Gastroesophageal sphincter (tissue), 4 donors: ENCODE measurements at regions not wholly inside any gene's neighbourhood (a gene's known extent, or its start where the extent isn't known, plus 50 kb on each side); places are given as distances from the start of the nearest gene placed in this dataset.

ENCODE experiments used
- ATAC-seq: fragments of 150-250 bp; one replicate; pipeline ENCODE4 v1.9.1; 2016; ENCODE audit warnings: mild to moderate bottlenecking, moderate library complexity
- H3K27ac ChIP-seq, 4 donors: fragments of 200-600 bp; sonication (generic) in 3 of 4; 1 replicate in 3 of 4; 2 replicates in 1 of 4; pipeline ENCODE4 v1.5.1; 2016 to 2019
- H3K27me3 ChIP-seq: fragments of 200-600 bp; sonication (generic); one replicate; pipeline ENCODE4 v1.5.1; 2019
- H3K36me3 ChIP-seq, 2 donors: fragments of 200-600 bp; sonication (generic); one replicate each; pipeline ENCODE4 v1.5.1; 2019; ENCODE audit warnings: control low read depth in 1 of 2
- H3K4me1 ChIP-seq, 3 donors: fragments of 200-600 bp; sonication (generic); 1 replicate in 2 of 3; 2 replicates in 1 of 3; pipeline ENCODE4 v1.5.1; 2016 to 2019; ENCODE audit warnings: control low read depth in 2 of 3
- H3K4me3 ChIP-seq, 2 donors: fragments of 200-600 bp; sonication (generic); one replicate each; pipeline ENCODE4 v1.5.1; 2019; ENCODE audit warnings: mild to moderate bottlenecking in 1 of 2, moderate library complexity in 1 of 2
- H3K9me3 ChIP-seq, 3 donors: fragments of 200-600 bp; sonication (generic); one replicate each; pipeline ENCODE4 v1.5.1; 2017 to 2019; ENCODE audit warnings: control low read depth in 2 of 3
- CTCF ChIP-seq, 4 experiments: fragments of 200-600 bp in 2 of 4; fragments of 450-650 bp in 2 of 4; sonication (generic) in 1 of 4; IDR thresholded peaks; one replicate each; pipeline ENCODE4 v1.5.1; 2017 to 2019; ENCODE audit warnings: antibody characterized with exemption in 4 of 4, mild to moderate bottlenecking in 2 of 4, moderate library complexity in 2 of 4
- EP300 ChIP-seq: sonication (generic); formaldehyde crosslinking; IDR thresholded peaks from one replicate; pipeline ENCODE4 v1.6.1; 2017; ENCODE audit warnings: antibody characterized with exemption, mild to moderate bottlenecking
- POLR2A ChIP-seq, 2 donors: fragments of 450-650 bp; IDR thresholded peaks; one replicate each; pipeline ENCODE4 v1.6.1; 2017; ENCODE audit warnings: antibody characterized with exemption in 2 of 2, mild to moderate bottlenecking in 2 of 2, moderate library complexity in 1 of 2
- POLR2AphosphoS5 ChIP-seq: sonication (generic); formaldehyde crosslinking; IDR thresholded peaks from one replicate; pipeline ENCODE4 v1.6.1; 2017; ENCODE audit warnings: antibody characterized with exemption
- WGBS, 2 donors: methylation state at CpG; one replicate each; pipeline ENCODE4 v1.1.5; 2018; ENCODE audit warnings: low coverage in 1 of 2; 5-methylcytosine and 5-hydroxymethylcytosine counted together

- no peaks in the 10 kb centered on the region for H3K36me3 ChIP-seq
- no peak for ATAC-seq
- H3K27ac ChIP-seq = no peak overlapping the region
- peaks cover 6% of the 10 kb centered on the region for H3K27me3 ChIP-seq
- H3K4me3 ChIP-seq = no peak overlapping the region
- WGBS, 2 donors = 76 to 80% methylated on average over 3 of the region's 3 CpGs
- no peaks in the 10 kb centered on the region for H3K9me3 ChIP-seq
- no peak for TF ChIP-seq EP300
- no peak for TF ChIP-seq POLR2AphosphoS5
- no peak for TF ChIP-seq POLR2A (IDR thresholded peaks at IDR 0.05)
- no peak for TF ChIP-seq CTCF (IDR thresholded peaks at IDR 0.05)
- H3K4me1 ChIP-seq = no peaks in the 10 kb centered on the region
Measured at GRCh38 chr4:108382751-108383150, 214.0 kb upstream of the LEF1 start.

- H3K36me3 ChIP-seq = no peaks in the 10 kb centered on the region
- ATAC-seq = no peak
- H3K27me3 ChIP-seq = peaks cover 8% of the 10 kb centered on the region
- WGBS, 2 donors = 73 to 84% methylated on average over 3 to 5 of the region's 6 CpGs
- TF ChIP-seq POLR2A (IDR thresholded peaks at IDR 0.05) (no peak), POLR2AphosphoS5 (no peak), EP300 (no peak), CTCF (IDR thresholded peaks at IDR 0.05) (no peak)
- H3K4me3 ChIP-seq = no peak overlapping the region
- no peaks in the 10 kb centered on the region for H3K9me3 ChIP-seq
- H3K27ac ChIP-seq = no peak overlapping the region
- H3K4me1 ChIP-seq = no peaks in the 10 kb centered on the region
Measured at GRCh38 chr4:108378164-108378563, 209.4 kb upstream of the LEF1 start.

- no peak for ATAC-seq
- TF ChIP-seq EP300 (no peak), POLR2A (IDR thresholded peaks at IDR 0.05) (no peak), POLR2AphosphoS5 (no peak), CTCF (IDR thresholded peaks at IDR 0.05) (no peak)
- Histone ChIP-seq H3K27me3 (peaks cover 19% of the 10 kb centered on the region), H3K36me3 (no peaks in the 10 kb centered on the region), H3K9me3 (no peaks in the 10 kb centered on the region), H3K27ac (no peak overlapping the region), H3K4me1 (no peaks in the 10 kb centered on the region), H3K4me3 (no peak overlapping the region)
- WGBS, 2 donors = 43 to 57% methylated on average over 3 of the region's 3 CpGs
Measured at GRCh38 chr4:108377021-108377420, 208.3 kb upstream of the LEF1 start.

GRCh38 chr4:108375434-108375833 lies 206.7 kb upstream of the LEF1 start:
- H3K4me1 ChIP-seq = no peaks in the 10 kb centered on the region
- 79 to 88% methylated on average over 3 of the region's 3 CpGs for WGBS, 2 donors
- no peak overlapping the region for H3K4me3 ChIP-seq
- no peaks in the 10 kb centered on the region for H3K36me3 ChIP-seq
- H3K27ac ChIP-seq = no peak overlapping the region
- TF ChIP-seq POLR2A (IDR thresholded peaks at IDR 0.05) (no peak), CTCF (IDR thresholded peaks at IDR 0.05) (no peak), EP300 (no peak), POLR2AphosphoS5 (no peak)
- no peak for ATAC-seq
- peaks cover 34% of the 10 kb centered on the region for H3K27me3 ChIP-seq
- no peaks in the 10 kb centered on the region for H3K9me3 ChIP-seq

- no peaks in the 10 kb centered on the region for H3K9me3 ChIP-seq
- WGBS, 2 donors = 85% methylated on average over 3 of the region's 5 CpGs; no CpG with 5 or more reads in 1 of the 2 donors
- no peak overlapping the region for H3K27ac ChIP-seq
- TF ChIP-seq EP300 = no peak
- TF ChIP-seq CTCF (IDR thresholded peaks at IDR 0.05) = no peak
- no peak for TF ChIP-seq POLR2AphosphoS5
- TF ChIP-seq POLR2A (IDR thresholded peaks at IDR 0.05) = no peak
- H3K27me3 ChIP-seq = peaks cover 46% of the 10 kb centered on the region
- H3K36me3 ChIP-seq = no peaks in the 10 kb centered on the region
- no peak overlapping the region for H3K4me3 ChIP-seq
- no peak for ATAC-seq
- H3K4me1 ChIP-seq = no peaks in the 10 kb centered on the region
Measured at GRCh38 chr4:108372681-108373080, 203.9 kb upstream of the LEF1 start.
